ENCODE measurements at regions not wholly inside any gene's neighbourhood (a gene's known extent, or its start where the extent isn't known, plus 50 kb on each side); places are given as distances from the start of the nearest gene placed in this dataset.
A peak's percentile ranks its signal among the peaks of the same experiment; 100 is the strongest.

DNA sequence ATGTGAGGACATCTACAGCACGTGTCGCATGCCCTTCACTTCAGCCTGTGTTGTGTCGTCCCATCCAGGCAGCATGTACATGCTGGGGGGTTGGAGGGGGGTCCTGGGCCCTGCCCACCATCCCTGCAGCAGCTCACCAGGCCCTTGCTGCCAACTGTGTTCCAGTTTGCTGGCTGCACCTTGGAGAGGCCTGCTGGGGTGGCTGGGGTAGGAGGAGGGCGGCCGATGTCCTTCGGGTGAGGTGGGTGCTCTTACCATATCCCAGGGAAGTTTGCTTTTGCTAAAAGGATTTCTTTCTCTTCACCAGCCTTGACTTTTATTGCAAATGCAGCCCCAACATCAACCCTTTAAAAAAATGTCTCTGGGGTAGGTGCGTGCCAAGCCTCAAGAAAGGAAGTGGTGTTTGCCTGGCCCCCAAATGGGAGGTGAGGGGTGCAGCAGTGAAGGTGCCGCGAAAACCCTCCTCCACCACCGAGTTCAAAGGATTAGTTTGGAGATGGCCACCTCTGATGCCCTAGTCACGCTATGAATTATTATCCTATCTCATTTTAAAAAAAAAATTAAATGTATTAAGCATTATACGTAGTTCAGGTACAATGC is 165.8 kb upstream of the KLF6 start:
- no peak for DNase-seq

DNA sequence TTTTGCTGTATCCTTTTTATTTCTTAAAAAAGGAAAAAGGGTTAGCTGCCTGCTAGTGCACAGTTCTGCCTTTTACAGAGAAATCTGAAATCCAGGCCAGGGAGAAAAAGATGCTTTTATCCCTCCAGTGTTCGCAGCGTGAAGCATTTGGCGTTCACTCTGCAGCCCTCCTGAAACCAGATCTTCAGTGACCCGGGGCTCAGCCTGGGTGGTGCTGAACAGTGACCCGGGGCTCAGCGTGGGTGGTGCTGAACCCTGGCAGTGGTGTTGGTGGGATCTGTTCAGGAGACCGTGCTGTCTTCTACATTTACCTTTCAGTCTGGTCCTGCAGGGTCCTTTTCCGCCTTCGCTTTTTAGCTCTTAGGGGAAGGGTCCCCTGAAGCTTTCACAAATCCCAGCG is 164.7 kb upstream of the KLF6 start:
- DNase-seq: peak; percentile 24

DNA sequence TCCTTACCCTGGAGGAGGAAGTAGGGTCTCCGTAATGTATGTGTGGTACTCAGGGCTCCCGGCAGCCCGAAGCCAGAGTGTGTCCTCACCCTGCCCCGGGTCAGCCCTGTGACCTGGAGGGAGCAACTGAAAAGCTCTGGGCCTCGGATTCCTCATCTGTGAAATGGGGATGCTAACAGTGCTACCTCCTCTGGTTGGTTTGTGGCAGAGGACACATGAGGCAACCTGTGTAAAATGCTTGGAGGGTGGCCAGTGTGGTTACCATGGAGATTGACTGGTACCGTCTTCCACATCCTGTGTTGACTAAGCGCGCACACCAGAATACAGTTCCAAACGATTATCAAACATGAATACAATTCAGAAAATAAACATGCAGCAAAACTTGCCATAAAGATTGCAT is 163.8 kb upstream of the KLF6 start:
- no peak for DNase-seq

DNA sequence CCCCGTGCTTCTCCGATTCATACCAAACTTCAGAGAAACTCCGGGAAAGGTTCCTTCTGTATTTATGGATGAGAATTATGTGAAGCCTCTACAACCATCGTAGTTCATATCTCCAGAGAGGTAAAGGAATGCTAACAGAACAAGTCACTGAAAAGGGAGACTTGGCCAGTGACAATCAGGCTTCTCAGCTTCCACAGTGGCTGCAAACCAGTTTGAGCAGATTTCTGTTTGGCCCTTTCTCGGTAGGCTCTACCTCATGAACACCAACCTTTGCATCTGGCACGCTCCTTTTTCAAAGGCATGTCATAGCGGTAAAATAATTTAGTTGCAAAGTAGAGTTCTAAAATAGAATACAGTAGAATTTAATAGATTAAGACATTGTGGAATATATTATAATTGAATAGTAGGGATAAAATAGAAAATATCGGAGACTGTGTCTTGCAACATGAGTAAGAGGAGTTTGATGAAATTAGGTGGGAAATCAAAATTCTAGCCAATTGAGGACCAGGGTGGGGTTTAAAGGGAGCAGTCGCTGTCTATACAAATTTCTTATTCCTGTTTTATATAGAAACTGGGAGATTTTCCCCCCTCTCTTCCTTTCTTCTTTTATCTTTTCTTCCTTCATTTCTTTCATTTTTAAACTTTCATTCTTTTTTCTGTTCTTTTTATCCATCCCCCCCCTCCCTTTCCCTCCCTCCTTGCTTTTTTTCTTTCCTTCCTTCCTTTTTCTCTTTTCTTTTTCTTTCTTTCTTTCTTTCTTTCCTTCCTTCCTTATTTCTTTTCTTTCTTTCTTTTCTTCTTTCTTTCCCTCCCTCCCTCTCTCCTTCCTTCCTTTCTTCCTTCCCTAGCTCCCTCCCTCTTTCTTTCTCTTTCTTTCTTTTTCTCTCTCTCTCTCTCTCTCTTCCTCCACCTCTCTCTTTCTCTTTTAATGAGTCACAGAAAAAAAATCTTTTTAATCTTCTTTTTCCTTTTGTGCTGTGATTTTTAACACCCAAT is 161.5 kb upstream of the KLF6 start:
- no peak for DNase-seq

DNA sequence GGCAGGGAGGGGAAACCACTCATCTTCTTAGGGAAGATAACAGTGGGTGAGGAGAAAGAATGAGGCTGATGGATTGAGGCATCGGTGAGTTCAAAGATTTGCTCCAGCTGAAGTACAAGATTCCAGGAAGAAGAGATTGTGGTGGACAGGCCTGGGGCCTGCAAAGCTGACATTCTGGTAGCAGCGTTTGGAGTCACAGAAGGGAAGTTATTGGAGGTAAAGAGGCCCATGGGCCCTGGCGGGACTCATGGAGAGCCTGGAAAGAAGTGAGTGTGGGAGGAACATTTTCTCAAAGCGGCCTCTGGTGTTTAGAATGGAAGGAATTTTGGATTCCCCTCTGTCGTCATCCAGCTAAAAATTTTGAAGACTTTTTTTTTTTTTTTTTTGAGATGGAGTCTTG is 160.0 kb upstream of the KLF6 start:
- no peak for DNase-seq

DNA sequence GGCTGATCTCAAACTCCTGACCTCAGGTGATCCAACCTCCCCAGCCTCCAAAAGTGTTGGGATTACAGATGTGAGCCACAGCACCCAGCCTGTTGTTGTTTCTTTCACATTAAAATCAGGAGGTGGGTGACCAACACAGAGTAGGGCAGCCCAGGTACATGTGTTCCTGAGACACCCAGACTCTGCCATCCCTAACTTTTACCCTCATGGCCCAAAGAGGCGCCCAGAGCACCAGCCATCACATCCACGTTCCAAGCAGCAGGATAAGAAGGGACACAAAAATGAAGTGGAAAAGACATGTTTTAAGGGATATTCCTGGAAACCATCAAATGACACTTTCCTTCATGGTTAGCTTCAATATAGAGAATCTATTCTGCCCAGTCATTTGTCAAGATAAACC is 159.6 kb upstream of the KLF6 start:
- DNase-seq: no peak

DNA sequence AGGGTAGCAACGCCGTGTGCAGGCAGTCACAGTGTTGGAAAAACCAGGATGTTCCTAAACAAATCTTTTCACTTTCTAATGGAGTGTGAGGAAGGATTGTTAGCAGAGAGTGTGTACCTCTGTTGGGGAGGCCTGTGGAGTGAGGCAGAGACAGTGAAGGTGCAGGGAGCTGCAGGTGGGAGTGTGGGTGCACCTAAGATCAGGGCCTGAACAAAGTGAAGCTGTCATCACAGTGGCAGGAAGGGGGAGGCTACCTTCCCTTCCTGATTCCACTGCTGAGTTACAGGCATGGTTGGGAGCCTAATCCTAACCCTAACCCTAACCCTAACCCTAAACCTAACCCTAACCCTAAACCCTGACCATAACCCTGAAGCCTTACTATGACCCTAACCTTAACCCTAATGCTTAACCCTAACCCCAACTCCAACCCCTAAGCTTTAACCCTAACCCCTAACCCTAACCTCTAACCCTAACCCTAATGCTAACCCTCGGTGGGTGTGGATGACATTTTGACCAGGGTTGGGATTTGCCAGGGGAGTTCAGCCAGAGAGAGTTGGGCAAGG is 158.8 kb upstream of the KLF6 start:
- DNase-seq: no peak

DNA sequence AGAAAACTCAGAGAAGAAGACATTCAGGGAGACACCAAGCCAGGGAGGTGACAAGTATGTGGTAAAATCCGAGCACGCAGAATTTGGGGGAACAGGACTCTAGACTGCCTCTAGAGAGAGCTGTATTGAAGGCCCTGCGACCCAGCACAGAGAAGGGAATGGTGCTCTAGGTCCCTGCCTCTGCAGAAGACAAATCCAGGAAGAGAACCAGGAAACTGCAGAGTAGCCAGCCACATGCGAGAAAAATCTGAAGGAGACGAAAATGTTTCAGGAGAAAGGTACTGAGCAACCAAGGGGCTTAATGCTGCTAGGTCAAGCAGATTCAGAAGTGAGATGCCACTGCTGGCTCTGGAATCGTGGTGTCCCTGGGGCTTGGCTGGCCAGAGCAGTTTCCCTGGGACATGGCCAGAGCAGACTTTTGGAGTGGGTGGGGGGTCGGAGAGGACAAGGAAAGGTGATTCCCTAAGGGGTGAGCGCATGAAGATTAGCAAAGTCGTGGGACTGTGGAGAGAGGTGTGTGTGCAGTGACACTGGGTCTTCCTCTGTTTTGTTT is 158.0 kb upstream of the KLF6 start:
- no peak for DNase-seq

DNA sequence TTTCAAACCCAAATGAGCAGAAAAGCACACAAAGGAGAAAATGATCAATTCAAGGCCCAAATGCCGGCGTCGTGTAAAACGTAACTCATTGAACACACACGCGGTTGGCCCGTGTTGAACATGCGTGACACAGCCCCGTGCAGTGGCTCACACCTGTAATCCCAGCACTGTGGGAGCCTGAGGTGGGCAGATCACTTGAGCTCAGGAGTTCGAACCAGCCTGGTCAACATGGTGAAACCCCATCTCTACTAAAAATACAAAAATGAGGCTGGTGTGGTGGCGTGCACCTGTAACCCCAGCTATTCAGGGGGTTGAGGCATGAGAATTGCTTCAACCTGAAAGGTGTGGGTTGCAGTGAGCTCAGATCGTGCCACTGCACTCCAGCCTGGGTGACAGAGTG is 156.7 kb upstream of the KLF6 start:
- no peak for DNase-seq

DNA sequence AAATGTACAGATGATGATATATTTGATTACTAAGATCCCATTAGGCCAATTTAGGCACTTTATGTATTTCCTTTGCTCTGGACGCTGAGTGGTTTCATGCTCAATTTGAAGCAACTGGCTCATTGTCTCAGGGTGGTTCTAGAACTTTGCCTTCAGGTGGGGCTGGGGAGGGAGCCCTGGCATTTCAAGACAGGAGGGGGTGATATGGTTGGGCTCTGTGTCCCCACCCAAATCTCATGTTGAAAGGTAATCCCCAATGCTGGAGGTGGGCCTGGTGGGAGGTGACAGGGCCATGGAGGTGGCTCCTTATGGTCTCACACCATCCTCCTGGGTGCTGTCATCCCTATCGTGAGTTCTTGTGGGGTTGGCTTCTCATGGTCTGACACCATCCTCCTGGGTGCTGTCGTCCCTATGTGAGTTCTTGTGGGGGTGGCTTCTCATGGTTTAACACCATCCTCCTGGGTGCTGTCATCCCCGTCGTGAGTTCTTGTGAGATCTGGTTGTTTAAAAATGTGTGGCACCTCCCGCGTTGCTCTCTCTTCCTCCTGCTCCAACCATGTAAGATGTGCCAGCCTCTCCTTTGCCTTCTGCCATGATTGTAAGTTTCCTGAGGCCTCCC is 151.5 kb upstream of the KLF6 start:
- no peak for DNase-seq

DNA sequence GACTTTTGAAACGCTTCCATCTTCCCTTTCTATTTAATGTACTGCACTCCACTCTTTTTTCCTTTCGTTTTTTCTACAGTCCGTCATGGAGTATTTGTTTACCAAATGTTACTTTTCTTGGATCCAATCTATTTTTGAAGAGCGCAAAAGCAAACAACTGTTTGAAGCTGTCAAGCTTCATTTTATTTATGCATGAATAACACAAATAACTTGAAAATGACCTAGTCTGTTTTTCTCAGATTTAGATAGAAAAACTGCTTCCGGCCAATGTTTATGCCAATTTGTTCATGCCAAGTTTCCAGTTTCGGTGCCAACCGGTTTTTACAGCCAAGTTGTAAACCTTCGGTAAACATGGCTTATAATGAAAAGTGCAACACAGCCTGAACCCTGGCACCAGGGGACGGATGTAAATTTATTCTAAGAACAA is 150.9 kb upstream of the KLF6 start:
- peak; percentile 14 for DNase-seq

DNA sequence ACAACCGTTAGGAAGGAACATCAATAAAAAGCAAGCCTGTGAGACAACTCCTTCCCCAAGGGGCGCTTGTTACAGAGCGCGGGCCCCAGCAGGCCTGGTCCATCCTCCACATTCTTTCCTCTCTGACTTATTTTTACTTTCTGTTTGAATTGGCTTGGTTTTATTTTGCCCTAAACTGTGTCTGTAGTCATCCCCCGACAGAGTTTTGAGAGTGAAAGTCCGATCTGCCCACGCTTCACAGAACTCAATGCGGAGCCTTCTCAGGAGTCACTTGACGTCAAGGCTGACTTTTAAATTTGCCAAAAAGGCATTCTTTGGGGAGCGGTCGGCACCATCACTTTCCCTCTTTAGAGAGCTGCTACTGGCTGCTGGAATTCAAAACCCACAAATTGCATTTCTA is 150.1 kb upstream of the KLF6 start:
- DNase-seq: peak; percentile 39

DNA sequence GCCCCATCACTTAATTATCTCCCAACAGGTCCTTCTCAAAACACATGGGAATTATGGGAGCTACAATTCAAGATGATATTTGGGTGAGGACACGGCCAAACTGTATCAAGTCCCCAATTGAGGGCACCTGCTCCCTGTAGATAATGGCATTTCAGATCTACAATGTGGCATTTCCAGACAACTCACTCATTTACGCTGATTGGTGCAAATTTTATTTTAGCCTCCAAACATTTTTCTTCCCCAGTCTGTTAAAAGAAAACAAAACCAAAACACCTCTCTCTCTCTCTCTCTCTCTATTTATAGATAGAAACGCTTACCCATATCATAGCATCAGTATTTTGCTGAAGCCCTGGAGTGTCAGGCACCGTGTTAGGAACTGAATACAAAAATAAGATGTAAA is 148.7 kb upstream of the KLF6 start:
- no peak for DNase-seq

DNA sequence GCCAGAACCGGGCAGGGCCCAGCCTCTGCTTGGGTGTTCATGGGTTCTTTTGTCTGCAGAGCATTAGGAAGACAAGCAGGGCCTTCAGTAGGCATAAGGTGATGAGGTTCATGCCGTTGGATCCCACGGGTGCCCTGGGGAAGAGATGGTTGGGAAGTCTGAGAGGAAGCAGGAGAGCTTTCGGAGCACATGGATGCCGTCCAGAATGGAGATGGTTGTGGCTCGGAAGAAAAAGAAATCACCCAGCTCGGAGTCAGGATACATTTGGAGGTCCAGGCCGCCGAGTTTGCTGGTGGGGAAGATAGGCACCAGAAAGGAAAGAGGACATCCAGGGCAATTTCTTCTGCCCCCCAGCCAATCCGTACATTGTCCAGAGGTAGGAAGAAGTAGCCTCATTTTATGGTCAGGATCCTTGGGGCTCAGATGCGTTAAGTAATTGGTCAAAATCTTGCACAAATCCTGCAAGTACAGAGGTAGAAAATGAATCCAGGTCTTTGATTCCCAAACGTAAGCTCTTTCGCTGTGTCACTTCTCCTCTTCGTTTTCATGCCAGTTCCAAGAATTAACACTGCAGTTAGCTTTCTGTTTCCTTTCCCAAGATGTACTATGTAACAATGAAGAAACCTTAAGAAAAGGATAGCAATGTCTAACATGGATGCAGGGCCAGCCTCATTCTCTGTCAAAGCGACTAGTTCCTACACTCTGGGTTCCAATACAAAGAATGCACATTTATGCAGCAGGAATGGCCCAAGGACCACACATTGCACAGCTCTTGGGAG is 147.8 kb upstream of the KLF6 start:
- DNase-seq: no peak

DNA sequence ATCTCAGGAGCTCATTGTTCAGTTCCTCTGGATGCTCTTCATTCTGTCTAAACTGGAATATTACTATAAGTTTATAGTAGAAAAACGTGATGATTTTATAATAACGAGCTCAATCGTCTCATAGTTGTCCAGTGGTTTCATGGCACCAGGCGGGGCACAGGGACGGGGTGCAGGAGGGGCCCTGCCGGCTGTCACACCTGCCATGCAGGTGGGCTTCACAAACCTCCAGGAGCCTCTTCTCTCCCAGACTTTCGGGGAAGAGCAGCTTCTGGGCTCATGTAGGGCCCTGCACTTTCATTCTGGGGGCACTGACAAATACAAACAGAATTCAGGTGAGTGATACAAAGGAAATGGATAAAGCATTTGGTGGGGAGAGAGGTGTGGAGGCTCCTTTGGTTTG is 146.9 kb upstream of the KLF6 start:
- DNase-seq: no peak

DNA sequence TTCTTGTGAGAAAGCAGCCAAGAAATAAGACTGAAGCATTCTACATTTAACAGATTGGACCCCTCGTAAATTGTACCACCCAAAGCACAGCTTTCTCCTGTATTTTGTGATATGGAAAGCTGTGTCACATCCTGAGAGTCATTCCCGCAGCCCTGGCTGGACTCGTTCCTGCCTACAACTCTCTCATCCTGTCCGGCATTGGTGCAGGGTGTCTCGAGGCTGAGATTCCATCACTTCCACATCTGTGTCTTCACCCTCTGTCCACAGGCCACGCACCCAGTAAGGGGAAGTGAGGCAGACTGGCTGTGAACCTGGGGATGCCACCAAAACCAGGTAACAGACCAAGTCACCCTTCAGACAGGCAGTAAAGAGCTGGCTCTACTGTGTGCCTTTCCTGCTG is 146.2 kb upstream of the KLF6 start:
- no peak for DNase-seq

DNA sequence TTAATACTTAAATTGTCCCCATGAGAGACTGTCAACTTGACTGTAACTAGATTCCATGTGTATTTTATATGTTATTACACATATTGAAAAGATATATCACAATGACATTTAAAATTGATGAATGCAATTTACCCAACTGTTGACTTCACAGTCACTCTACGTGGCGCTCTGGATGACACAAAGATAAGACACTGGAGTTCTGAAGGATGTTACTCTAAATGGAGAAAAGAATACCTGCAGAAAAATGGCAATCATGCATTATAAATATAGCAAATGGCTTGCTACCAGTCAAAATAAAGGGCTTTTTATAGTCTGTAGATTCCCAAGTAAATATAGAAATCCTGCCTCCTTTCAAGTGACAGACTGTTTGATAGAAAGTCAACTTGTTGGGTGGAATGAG is 143.6 kb upstream of the KLF6 start:
- DNase-seq: no peak

DNA sequence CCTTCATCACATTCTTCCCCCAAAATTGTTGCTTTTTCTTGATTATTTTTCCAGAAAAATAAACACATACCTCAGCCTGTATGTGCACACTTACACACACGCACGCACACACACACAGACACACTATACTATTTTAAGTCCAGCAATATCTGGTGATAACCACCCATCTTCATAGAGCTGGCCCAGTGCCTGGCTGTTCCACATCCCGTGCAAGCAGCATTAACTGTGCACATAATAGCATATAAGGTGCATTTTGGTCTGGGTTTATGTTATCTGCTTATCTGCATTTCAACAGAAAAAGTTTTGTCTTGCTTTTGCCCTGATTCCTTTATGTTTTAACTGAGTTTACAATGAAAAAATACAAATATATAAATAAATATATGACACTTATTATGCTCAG is 143.1 kb upstream of the KLF6 start:
- no peak for DNase-seq

DNA sequence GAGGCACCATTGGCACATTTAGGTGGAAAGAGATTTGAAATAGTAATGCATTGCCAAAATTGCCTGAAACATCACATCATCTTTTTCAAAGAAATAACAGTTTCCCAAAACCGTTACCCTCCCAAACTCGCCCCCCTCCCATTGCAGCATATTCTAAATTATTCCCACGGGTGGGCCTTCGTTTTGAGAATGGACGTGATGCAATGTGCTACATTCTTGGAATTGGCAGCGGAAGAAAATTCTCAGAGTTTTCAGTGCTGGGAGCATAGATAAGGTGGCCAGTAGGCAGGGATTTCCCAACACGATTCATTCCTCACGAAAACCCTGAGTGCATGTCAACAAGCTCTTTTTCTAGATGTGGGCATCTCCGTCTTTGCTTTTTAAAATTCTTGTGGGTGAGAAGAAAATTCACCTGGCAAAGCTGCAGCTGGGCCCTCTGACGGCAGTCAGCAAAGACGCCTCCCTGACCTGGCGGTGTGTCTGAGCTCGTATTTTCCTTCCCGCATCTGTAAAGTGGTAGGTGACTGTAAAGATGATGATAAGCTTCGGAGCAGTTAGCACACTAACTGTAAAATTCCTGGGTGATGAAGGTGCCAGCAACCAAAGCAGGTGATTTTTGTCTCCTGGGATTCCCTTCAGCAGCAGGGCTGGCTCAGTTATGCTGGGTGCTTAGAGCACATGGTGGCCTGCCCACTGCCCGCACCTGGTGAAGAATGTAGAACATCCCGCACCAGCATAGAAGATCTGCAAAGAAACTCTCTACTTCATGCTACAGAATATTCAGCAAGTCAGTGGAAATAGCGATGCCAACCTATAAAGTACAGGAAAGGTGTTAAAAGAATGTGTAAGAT is 141.9 kb upstream of the KLF6 start:
- DNase-seq: no peak

DNA sequence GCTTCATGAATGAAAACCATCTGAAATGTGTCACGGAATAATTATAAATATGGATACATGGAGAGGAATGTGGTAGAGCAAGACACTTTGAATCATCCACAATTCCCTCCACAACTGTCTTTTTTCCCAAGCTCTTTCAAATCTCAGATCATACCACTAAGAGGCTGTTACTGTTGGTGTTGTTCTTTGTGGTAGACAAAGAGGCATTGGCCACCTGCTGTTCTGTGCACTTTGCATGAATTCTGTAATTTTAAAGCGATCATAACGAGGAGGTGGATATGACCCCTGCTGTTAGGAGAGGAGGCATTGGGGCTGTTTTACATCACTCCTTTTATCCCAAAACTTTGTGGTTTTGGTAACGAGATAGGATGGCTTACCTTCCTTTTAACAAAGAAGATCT is 141.2 kb upstream of the KLF6 start:
- DNase-seq: no peak

DNA sequence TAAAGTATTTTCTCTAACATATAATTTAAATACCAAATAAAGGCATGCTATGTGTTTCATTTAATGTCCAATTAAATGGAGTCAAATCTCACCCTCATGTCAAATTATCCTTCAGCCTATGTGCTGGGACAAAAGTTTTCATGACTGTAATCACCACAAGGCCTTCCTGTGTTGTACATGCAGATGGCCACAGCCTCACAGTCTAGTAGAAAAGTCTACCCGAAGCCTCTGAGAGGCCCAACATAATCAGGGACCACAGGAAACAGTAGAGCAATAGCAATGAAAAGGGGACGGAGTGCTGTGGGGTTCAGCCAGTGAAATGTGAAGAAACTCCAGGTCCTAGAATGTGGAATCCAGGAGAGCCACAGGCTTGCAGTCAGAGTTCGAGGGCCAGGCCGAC is 140.2 kb upstream of the KLF6 start:
- DNase-seq: no peak

Measured in right kidney (tissue), 1 donor.